Upper lobe of left lung (tissue), 4 donors: ENCODE measurements at regions not wholly inside any gene's neighbourhood (a gene's known extent, or its start where the extent isn't known, plus 50 kb on each side); places are given as distances from the start of the nearest gene placed in this dataset.

Experiments used
- CTCF ChIP-seq, 6 experiments: fragments of 450-650 bp in 4 of 6; fragments of 200-600 bp in 2 of 6; sonication (generic) in 2 of 6; IDR thresholded peaks; one replicate each; pipeline ENCODE4 v1.5.1; 2016 to 2019; ENCODE audit warnings: antibody characterized with exemption in 6 of 6
- POLR2AphosphoS5 ChIP-seq, 2 donors: sonication (generic); formaldehyde crosslinking; IDR thresholded peaks; one replicate each; pipeline ENCODE4 v1.5.1; 2017; ENCODE audit warnings: antibody characterized with exemption in 2 of 2

- TF ChIP-seq POLR2AphosphoS5 (IDR thresholded peaks at IDR 0.05), result no peak
- no peak for TF ChIP-seq CTCF (IDR thresholded peaks at IDR 0.05)
These were observed 582.4 kb upstream of the BRINP1 start for GRCh38 chr9:119951591-119951990.
